ENCODE measurements at regions not wholly inside any gene's neighbourhood (a gene's known extent, or its start where the extent isn't known, plus 50 kb on each side); places are given as distances from the start of the nearest gene placed in this dataset.
A peak's percentile ranks its signal among the peaks of the same experiment; 100 is the strongest.

DNA sequence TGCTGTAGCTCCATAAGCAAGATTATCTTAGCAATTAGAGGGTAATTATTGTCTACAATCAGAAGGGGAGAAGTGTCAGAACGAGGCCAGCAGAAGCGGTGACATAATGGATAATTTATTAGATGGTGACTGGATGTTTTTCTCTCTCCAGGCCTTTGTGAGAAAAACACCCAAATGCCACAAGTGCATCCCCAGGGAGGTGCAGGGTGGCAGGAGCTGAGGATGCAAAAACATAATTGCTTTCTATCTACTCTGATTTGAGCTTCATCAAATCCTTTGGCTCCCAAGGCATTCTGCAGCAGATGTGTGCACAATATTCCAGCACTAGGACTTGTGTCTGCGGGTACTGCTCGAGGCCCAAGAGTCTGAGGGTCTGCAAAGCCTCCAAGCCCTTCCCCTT lies 220.1 kb upstream of the SERP2 start:
- H3K4me3 ChIP-seq (ENCODE audit: low read depth, low read length), result no peak overlapping the region
- no peak for DNase-seq (ENCODE audit: low read depth)
- TF ChIP-seq, protein P1, sequence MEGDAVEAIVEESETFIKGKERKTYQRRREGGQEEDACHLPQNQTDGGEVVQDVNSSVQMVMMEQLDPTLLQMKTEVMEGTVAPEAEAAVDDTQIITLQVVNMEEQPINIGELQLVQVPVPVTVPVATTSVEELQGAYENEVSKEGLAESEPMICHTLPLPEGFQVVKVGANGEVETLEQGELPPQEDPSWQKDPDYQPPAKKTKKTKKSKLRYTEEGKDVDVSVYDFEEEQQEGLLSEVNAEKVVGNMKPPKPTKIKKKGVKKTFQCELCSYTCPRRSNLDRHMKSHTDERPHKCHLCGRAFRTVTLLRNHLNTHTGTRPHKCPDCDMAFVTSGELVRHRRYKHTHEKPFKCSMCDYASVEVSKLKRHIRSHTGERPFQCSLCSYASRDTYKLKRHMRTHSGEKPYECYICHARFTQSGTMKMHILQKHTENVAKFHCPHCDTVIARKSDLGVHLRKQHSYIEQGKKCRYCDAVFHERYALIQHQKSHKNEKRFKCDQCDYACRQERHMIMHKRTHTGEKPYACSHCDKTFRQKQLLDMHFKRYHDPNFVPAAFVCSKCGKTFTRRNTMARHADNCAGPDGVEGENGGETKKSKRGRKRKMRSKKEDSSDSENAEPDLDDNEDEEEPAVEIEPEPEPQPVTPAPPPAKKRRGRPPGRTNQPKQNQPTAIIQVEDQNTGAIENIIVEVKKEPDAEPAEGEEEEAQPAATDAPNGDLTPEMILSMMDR (conservative IDR thresholded peaks at IDR 0.05; ENCODE audit: low read depth, low read length), result no peak

DNA sequence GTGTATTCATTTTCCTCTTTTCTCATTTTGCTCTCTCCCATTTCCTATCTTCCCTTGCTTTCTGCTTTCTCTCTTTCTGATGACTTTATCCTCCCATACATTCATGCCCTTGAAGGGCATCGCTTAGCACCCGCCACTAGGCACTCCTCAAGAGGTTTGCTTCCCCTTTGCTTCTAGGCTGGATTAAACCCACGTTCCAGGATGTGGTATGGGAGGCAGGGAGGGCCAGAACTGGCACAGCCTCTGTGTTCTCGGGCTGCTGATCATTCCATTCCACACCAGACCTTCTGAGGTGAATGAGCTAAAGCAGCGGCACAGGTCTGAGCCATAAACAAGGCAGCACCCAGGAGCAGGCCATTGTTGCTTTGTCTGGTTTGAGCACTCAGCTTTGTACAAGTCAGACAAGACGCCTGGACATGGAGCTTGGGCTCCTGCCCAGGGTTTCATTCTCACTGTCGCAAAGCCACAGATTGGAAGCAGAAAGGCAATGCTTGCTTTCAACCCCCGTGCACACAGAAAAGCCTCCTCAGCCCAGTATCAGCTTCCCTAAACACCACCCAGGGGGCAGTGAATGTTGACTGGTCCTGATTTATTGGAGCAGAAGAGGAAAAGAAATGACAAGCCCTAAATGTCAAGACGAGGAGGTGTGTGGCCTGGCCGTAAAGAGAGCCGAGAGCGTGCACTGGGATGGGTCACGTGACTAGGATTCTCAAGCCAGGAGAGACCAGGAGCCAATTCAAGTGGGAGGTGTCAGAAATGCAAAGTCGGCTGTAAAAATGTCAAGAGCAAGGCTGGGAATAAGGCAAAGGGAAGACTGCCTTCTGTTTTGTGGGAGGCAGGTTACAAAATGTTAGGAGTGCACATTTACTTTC lies 218.0 kb upstream of the SERP2 start:
- H3K4me3 ChIP-seq (ENCODE audit: low read depth, low read length), result peak overlapping the region; percentile 35
- DNase-seq (ENCODE audit: low read depth), result peak; percentile 65
- TF ChIP-seq, protein P1 (conservative IDR thresholded peaks at IDR 0.05; ENCODE audit: low read depth, low read length), result peak; percentile 6

DNA sequence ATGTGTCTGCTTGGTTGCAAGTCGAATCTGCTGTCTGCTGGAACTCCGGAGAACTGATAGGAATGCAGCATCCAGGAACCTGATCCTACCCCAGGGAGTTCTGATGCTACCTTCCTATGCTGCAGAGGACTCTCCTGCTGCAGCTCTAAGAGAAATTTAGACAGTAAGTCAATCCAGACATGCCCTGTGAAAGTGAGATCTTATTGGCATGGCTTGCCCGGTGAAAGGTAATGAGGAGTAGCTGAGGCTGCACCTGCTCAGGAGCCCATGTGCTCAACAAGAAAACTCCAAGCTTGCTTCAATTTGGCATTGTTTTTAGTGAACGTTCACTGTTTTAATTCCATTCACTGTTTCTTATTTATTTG lies 217.3 kb upstream of the SERP2 start:
- no peak for DNase-seq (ENCODE audit: low read depth)
- H3K4me3 ChIP-seq (ENCODE audit: low read depth, low read length), result peak overlapping the region; percentile 35
- TF ChIP-seq, protein P1 (conservative IDR thresholded peaks at IDR 0.05; ENCODE audit: low read depth, low read length), result no peak

DNA sequence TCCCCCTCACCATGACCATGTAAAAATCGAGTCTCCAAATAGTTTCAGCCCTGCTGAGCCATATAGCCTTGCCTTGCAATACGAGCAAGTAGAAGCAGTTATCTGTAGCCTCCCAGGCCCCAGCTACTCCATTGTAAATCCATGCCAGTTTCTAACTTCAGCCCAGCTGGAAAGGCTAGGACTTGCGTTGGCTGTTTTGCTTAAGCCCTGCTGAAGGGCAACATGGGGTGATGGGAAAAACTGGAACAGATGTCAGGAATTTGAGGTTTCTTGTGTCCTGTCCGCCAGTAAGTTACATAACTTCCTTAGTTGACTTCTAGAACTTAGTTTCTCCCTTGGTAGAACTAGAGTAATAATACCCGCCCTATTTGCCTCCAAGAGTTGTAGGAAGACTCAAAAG lies 216.0 kb upstream of the SERP2 start:
- TF ChIP-seq, protein P1 (conservative IDR thresholded peaks at IDR 0.05; ENCODE audit: low read depth, low read length), result no peak
- no peak for DNase-seq (ENCODE audit: low read depth)
- H3K4me3 ChIP-seq (ENCODE audit: low read depth, low read length), result no peak overlapping the region

DNA sequence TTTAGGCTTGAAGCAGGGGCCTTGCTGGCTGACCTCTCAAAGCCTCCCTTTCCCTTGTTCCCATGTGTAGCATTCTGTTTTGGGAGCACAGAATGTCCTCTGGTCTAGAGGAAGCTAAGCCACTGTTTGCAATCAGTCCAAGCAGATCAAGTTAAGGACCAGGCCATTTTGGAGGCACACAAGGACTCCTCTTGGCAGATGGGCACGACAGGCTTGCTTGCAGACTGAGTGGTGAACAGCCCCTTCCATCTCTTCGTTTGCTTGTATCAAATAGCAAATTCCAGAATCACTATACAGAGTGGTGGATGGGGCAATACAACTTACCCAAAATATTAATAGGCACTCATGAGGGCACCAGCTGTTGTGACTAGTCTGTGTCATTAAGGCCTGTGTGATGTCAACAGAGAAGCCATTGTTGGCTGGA lies 215.5 kb upstream of the SERP2 start:
- no peak for DNase-seq (ENCODE audit: low read depth)
- TF ChIP-seq, protein P1 (conservative IDR thresholded peaks at IDR 0.05; ENCODE audit: low read depth, low read length), result no peak
- no peak overlapping the region for H3K4me3 ChIP-seq (ENCODE audit: low read depth, low read length)

DNA sequence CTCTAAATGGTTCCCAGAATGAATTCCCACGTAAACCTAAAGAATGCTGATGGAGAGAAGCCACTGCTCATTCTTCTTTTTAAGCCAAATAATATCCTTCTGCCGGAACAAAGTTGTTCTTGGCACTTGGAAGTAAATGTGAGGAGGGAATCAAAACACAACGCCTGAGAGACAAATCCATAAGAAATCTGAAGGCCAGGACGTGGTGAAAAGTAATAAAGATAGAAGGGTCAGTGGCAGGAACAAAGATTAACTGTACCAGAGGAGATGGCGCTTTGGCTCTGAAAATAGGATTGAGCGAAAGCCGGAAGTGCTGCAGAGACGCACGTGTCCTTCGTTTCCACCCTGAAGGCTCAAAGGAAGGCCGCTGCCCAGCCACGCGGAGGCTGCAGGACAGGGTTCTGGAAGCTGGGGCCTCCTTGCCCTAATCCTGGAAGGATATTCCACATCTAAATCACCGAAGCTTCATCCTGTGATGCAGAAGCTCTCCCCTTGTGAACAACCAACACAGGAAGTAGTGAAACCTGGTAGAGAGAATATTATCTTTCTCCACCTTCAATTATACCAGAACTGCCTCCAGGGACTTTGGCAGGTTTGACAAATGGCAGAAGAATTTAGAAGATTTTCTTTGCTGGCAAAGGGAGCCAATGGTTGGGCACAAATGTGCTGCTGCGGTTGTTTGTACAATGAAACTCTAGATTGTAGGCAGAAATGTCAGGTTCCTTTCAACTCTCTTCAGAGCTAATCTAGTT lies 214.6 kb upstream of the SERP2 start:
- DNase-seq (ENCODE audit: low read depth), result no peak
- TF ChIP-seq, protein P1 (conservative IDR thresholded peaks at IDR 0.05; ENCODE audit: low read depth, low read length), result no peak

More for the DNA sequence above, 214.6 kb upstream of the SERP2 start:
- no peak overlapping the region for H3K4me3 ChIP-seq (ENCODE audit: low read depth, low read length)
